ENCODE measurements at regions not wholly inside any gene's neighbourhood (a gene's known extent, or its start where the extent isn't known, plus 50 kb on each side); places are given as distances from the start of the nearest gene placed in this dataset.

- H3K27ac ChIP-seq, result no peak overlapping the region
- intact Hi-C loops (cut with DNase I), result no loop called here
- no peak for DNase-seq
- TF ChIP-seq POLR2A (IDR thresholded peaks at IDR 0.05), result no peak
- TF ChIP-seq CTCF (IDR thresholded peaks at IDR 0.05), result no peak
- no peaks in the 10 kb centered on the region for H3K36me3 ChIP-seq
- H3K4me1 ChIP-seq, result peaks cover 0 to 3% of the 10 kb centered on the region in 2 donors
- 60 to 97% methylated on average over 7 of the region's 7 CpGs for WGBS, 2 donors
- no peaks in the 10 kb centered on the region for H3K27me3 ChIP-seq
- H3K9me3 ChIP-seq, result no peaks in the 10 kb centered on the region
- no peak overlapping the region for H3K4me3 ChIP-seq (replicated peaks in 1 of 3)
Observed at GRCh38 chr5:158510479-158510878, 589.2 kb downstream of the EBF1 start.

GRCh38 chr5:158506648-158507047 is 593.1 kb downstream of the EBF1 start:
- 87 to 92% methylated on average over 1 of the region's 1 CpG for WGBS, 2 donors
- intact Hi-C loops (cut with DNase I), result no loop called here
- Histone ChIP-seq H3K27me3 (no peaks in the 10 kb centered on the region), H3K9me3 (no peaks in the 10 kb centered on the region), H3K4me3 (replicated peaks in 1 of 3) (no peak overlapping the region), H3K4me1 (no peaks in the 10 kb centered on the region), H3K27ac (no peak overlapping the region), H3K36me3 (no peaks in the 10 kb centered on the region)
- TF ChIP-seq CTCF (IDR thresholded peaks at IDR 0.05), result no peak
- no peak for TF ChIP-seq POLR2A (IDR thresholded peaks at IDR 0.05)
- DNase-seq, result no peak

GRCh38 chr5:158502686-158503085 is 597.0 kb downstream of the EBF1 start:
- Histone ChIP-seq H3K9me3 (no peaks in the 10 kb centered on the region), H3K36me3 (no peaks in the 10 kb centered on the region), H3K4me3 (replicated peaks in 1 of 3) (no peak overlapping the region), H3K27ac (no peak overlapping the region), H3K4me1 (no peaks in the 10 kb centered on the region), H3K27me3 (no peaks in the 10 kb centered on the region)
- DNase-seq, result no peak
- TF ChIP-seq POLR2A (IDR thresholded peaks at IDR 0.05), result no peak
- TF ChIP-seq CTCF (IDR thresholded peaks at IDR 0.05), result no peak
- 86% methylated on average over 5 of the region's 5 CpGs for WGBS, 2 donors
- intact Hi-C loops (cut with DNase I), result no loop called here

GRCh38 chr5:158499892-158500418 is 599.8 kb downstream of the EBF1 start:
- DNase-seq, result no peak
- H3K4me1 ChIP-seq, result no peaks in the 10 kb centered on the region
- no peaks in the 10 kb centered on the region for H3K27me3 ChIP-seq
- no peak overlapping the region for H3K27ac ChIP-seq
- 79 to 82% methylated on average over 6 of the region's 6 CpGs for WGBS, 2 donors
- no peak for TF ChIP-seq CTCF (IDR thresholded peaks at IDR 0.05)
- intact Hi-C loops (cut with DNase I), result no loop called here
- no peaks in the 10 kb centered on the region for H3K9me3 ChIP-seq
- no peak overlapping the region for H3K4me3 ChIP-seq (replicated peaks in 1 of 3)
- no peaks in the 10 kb centered on the region for H3K36me3 ChIP-seq

- 67 to 71% methylated on average over 10 of the region's 10 CpGs for WGBS, 2 donors
- TF ChIP-seq POLR2A (IDR thresholded peaks at IDR 0.05), result no peak
- TF ChIP-seq CTCF (IDR thresholded peaks at IDR 0.05), result no peak
- Histone ChIP-seq H3K4me3 (replicated peaks in 1 of 3) (no peak overlapping the region), H3K27me3 (no peaks in the 10 kb centered on the region), H3K9me3 (no peaks in the 10 kb centered on the region), H3K4me1 (no peaks in the 10 kb centered on the region), H3K36me3 (no peaks in the 10 kb centered on the region), H3K27ac (no peak overlapping the region)
- intact Hi-C loops (cut with DNase I), result no loop called here
- DNase-seq, result no peak
Observed at GRCh38 chr5:158499075-158499891, 600.4 kb downstream of the EBF1 start.

Data from thyroid gland (tissue), 4 donors.